Naive thymus-derived CD8-positive, alpha-beta T cell (primary cell): ENCODE measurements at regions not wholly inside any gene's neighbourhood (a gene's known extent, or its start where the extent isn't known, plus 50 kb on each side); places are given as distances from the start of the nearest gene placed in this dataset.

Experiments used
- ATAC-seq, 2 donors: fragments of 150-1000 bp; cut with Tn5 transposase in 1 of 2; sonication (Bioruptor Pico), chemical (Tn5 transposase) in 1 of 2; 1 replicate in 1 of 2; 2 replicates in 1 of 2; pipeline ENCODE4 v1.10.0; 2021; ENCODE audit warnings: mild to moderate bottlenecking in 2 of 2, moderate library complexity in 2 of 2
- POLR2A ChIA-PET: fragments of 350-600 bp; sonication (Branson Sonifier 250); formaldehyde crosslinking; loops from one replicate; lab custom pipeline; 2021; ENCODE audit warnings: antibody characterized with exemption; lab: Charles Lee
- DNase-seq, 10 donors: peaks; one replicate each; pipeline versions ENCODE4 v3.0.0 to v3.0.0-alpha.2; 2020 to 2022
- H3K27ac Mint-ChIP-seq, 10 donors: one replicate each; pipeline ENCODE4 v1.8.0; 2020 to 2022; ENCODE audit warnings: mild to moderate bottlenecking in 10 of 10, mixed read lengths in 10 of 10, moderate library complexity in 4 of 10, inconsistent platforms in 1 of 10
- H3K27me3 Mint-ChIP-seq, 5 donors: one replicate each; pipeline ENCODE4 v1.8.0; 2021 to 2022; ENCODE audit warnings: mixed read lengths in 5 of 5
- H3K36me3 Mint-ChIP-seq, 3 donors: one replicate each; pipeline ENCODE4 v1.8.0; 2020 to 2022; ENCODE audit warnings: mixed read lengths in 3 of 3, mild to moderate bottlenecking in 2 of 3, inconsistent platforms in 1 of 3
- H3K4me1 Mint-ChIP-seq, 4 donors: one replicate each; pipeline ENCODE4 v1.8.0; 2021 to 2022; ENCODE audit warnings: mixed read lengths in 4 of 4
- H3K4me3 Mint-ChIP-seq, 10 donors: one replicate each; pipeline ENCODE4 v1.8.0; 2020 to 2022; ENCODE audit warnings: mild to moderate bottlenecking in 10 of 10, mixed read lengths in 10 of 10, moderate library complexity in 6 of 10, inconsistent platforms in 1 of 10
- H3K9me3 Mint-ChIP-seq, 9 donors: one replicate each; pipeline ENCODE4 v1.8.0; 2020 to 2022; ENCODE audit warnings: mixed read lengths in 9 of 9, mild to moderate bottlenecking in 3 of 9, inconsistent platforms in 1 of 9, moderate library complexity in 1 of 9

GRCh38 chr2:71751590-71751989, 298.2 kb downstream of the DYSF start:
- H3K4me1 Mint-ChIP-seq, result no peaks in the 10 kb centered on the region
- DNase-seq, result no peak

GRCh38 chr2:71749671-71750101, 296.3 kb downstream of the DYSF start:
- no peaks in the 10 kb centered on the region for H3K4me1 Mint-ChIP-seq
- POLR2A ChIA-PET, result no interaction called here
- DNase-seq, result no peak
- H3K36me3 Mint-ChIP-seq, result peaks cover 0 to 16% (median 0%) of the 10 kb centered on the region in 3 donors
- H3K27me3 Mint-ChIP-seq, result peaks cover 4 to 38% (median 23%) of the 10 kb centered on the region in 5 donors
- no peak for ATAC-seq
- H3K9me3 Mint-ChIP-seq, result peaks cover 0 to 20% (median 13%) of the 10 kb centered on the region in 9 donors
- no peak overlapping the region for H3K4me3 Mint-ChIP-seq
- H3K27ac Mint-ChIP-seq, result no peak overlapping the region

More at GRCh38 chr2:71751590-71751989, 298.2 kb downstream of the DYSF start:
- Mint-ChIP-seq H3K36me3 (peaks cover 0 to 16% (median 0%) of the 10 kb centered on the region in 3 donors), H3K4me3 (no peak overlapping the region), H3K9me3 (peaks cover 0 to 21% (median 15%) of the 10 kb centered on the region in 9 donors), H3K27me3 (peaks cover 4 to 42% (median 28%) of the 10 kb centered on the region in 5 donors), H3K27ac (no peak overlapping the region)
- ATAC-seq, result no peak
- POLR2A ChIA-PET, result no interaction called here

- H3K36me3 Mint-ChIP-seq, result peaks cover 0 to 16% (median 0%) of the 10 kb centered on the region in 3 donors
- ATAC-seq (no peak), DNase-seq (no peak)
- peaks cover 0 to 20% (median 13%) of the 10 kb centered on the region in 9 donors for H3K9me3 Mint-ChIP-seq
- H3K27ac Mint-ChIP-seq, result no peak overlapping the region
- H3K4me3 Mint-ChIP-seq, result no peak overlapping the region
- no peaks in the 10 kb centered on the region for H3K4me1 Mint-ChIP-seq
- peaks cover 4 to 50% (median 23%) of the 10 kb centered on the region in 5 donors for H3K27me3 Mint-ChIP-seq
- POLR2A ChIA-PET, result no interaction called here
Measured at GRCh38 chr2:71748227-71748626, 294.9 kb downstream of the DYSF start.

GRCh38 chr2:71747559-71747958, 294.2 kb downstream of the DYSF start:
- Mint-ChIP-seq H3K9me3 (peaks cover 0 to 20% (median 13%) of the 10 kb centered on the region in 9 donors), H3K27me3 (peaks cover 4 to 48% (median 20%) of the 10 kb centered on the region in 5 donors), H3K36me3 (peaks cover 0 to 14% (median 0%) of the 10 kb centered on the region in 3 donors), H3K4me1 (no peaks in the 10 kb centered on the region), H3K27ac (no peak overlapping the region), H3K4me3 (no peak overlapping the region)
- ATAC-seq (no peak), DNase-seq (no peak)
- POLR2A ChIA-PET, result no interaction called here

- ATAC-seq (no peak), DNase-seq (no peak)
- Mint-ChIP-seq H3K27me3 (peaks cover 4 to 48% (median 20%) of the 10 kb centered on the region in 5 donors), H3K9me3 (peaks cover 0 to 14% (median 8%) of the 10 kb centered on the region in 9 donors), H3K4me3 (no peak overlapping the region), H3K4me1 (no peaks in the 10 kb centered on the region), H3K27ac (no peak overlapping the region), H3K36me3 (peaks cover 0 to 9% (median 0%) of the 10 kb centered on the region in 3 donors)
- POLR2A ChIA-PET, result no interaction called here
Measured at GRCh38 chr2:71746946-71747501, 293.7 kb downstream of the DYSF start.

- DNase-seq (no peak), ATAC-seq (no peak)
- H3K27ac Mint-ChIP-seq, result no peak overlapping the region
- no peaks in the 10 kb centered on the region for H3K4me1 Mint-ChIP-seq
- no peak overlapping the region for H3K4me3 Mint-ChIP-seq
- peaks cover 2 to 48% (median 14%) of the 10 kb centered on the region in 5 donors for H3K27me3 Mint-ChIP-seq
- H3K36me3 Mint-ChIP-seq, result peaks cover 0 to 12% (median 0%) of the 10 kb centered on the region in 3 donors
- POLR2A ChIA-PET, result no interaction called here
- peaks cover 0 to 12% (median 3%) of the 10 kb centered on the region in 9 donors for H3K9me3 Mint-ChIP-seq
Measured at GRCh38 chr2:71744781-71745180, 291.4 kb downstream of the DYSF start.

GRCh38 chr2:71743995-71744675, 290.8 kb downstream of the DYSF start:
- Mint-ChIP-seq H3K9me3 (peaks cover 0 to 13% (median 4%) of the 10 kb centered on the region in 9 donors), H3K36me3 (peaks cover 0 to 12% (median 0%) of the 10 kb centered on the region in 3 donors), H3K4me3 (no peak overlapping the region), H3K27ac (no peak overlapping the region), H3K27me3 (peaks cover 2 to 43% (median 10%) of the 10 kb centered on the region in 5 donors), H3K4me1 (no peaks in the 10 kb centered on the region)
- no peak for DNase-seq
- no peak for ATAC-seq
- POLR2A ChIA-PET, result no interaction called here

- no peaks in the 10 kb centered on the region for H3K4me1 Mint-ChIP-seq
- H3K4me3 Mint-ChIP-seq, result no peak overlapping the region
- H3K27ac Mint-ChIP-seq, result no peak overlapping the region
- POLR2A ChIA-PET, result no interaction called here
- H3K36me3 Mint-ChIP-seq, result peaks cover 0 to 12% (median 0%) of the 10 kb centered on the region in 3 donors
- ATAC-seq (no peak), DNase-seq (no peak)
- peaks cover 0 to 16% (median 5%) of the 10 kb centered on the region in 9 donors for H3K9me3 Mint-ChIP-seq
- peaks cover 2 to 39% (median 4%) of the 10 kb centered on the region in 5 donors for H3K27me3 Mint-ChIP-seq
Measured at GRCh38 chr2:71742953-71743601, 289.7 kb downstream of the DYSF start.

- H3K27ac Mint-ChIP-seq, result no peak overlapping the region
- peaks cover 0 to 21% (median 0%) of the 10 kb centered on the region in 3 donors for H3K36me3 Mint-ChIP-seq
- no peak for ATAC-seq
- peaks cover 3 to 31% (median 8%) of the 10 kb centered on the region in 5 donors for H3K27me3 Mint-ChIP-seq
- POLR2A ChIA-PET, result no interaction called here
- H3K4me3 Mint-ChIP-seq, result no peak overlapping the region
- DNase-seq, result no peak
- peaks cover 0 to 26% (median 6%) of the 10 kb centered on the region in 9 donors for H3K9me3 Mint-ChIP-seq
- H3K4me1 Mint-ChIP-seq, result no peaks in the 10 kb centered on the region
Measured at GRCh38 chr2:71736986-71737385, 283.6 kb downstream of the DYSF start.

GRCh38 chr2:71736091-71736861, 282.9 kb downstream of the DYSF start:
- ATAC-seq (no peak), DNase-seq (no peak)
- no peak overlapping the region for H3K4me3 Mint-ChIP-seq
- H3K9me3 Mint-ChIP-seq, result peaks cover 1 to 26% (median 7%) of the 10 kb centered on the region in 9 donors
- peaks cover 0 to 20% (median 0%) of the 10 kb centered on the region in 3 donors for H3K36me3 Mint-ChIP-seq
- POLR2A ChIA-PET, result no interaction called here
- no peak overlapping the region for H3K27ac Mint-ChIP-seq
- H3K27me3 Mint-ChIP-seq, result peaks cover 3 to 37% (median 10%) of the 10 kb centered on the region in 5 donors
- H3K4me1 Mint-ChIP-seq, result peaks cover 0 to 2% (median 0%) of the 10 kb centered on the region in 4 donors
